Transverse colon (tissue), 4 donors: ENCODE measurements at regions not wholly inside any gene's neighbourhood (a gene's known extent, or its start where the extent isn't known, plus 50 kb on each side); places are given as distances from the start of the nearest gene placed in this dataset.
A peak's percentile ranks its signal among the peaks of the same experiment; 100 is the strongest.

Experiments
- DNase-seq: peaks from one replicate; pipeline ENCODE4 v3.0.0-alpha.2; 2019
- H3K27ac ChIP-seq, 4 donors: fragments of 200-600 bp; sonication (generic); 2 replicates each; pipeline ENCODE4 v1.5.1; 2016 to 2018; ENCODE audit warnings: inconsistent platforms in 4 of 4
- H3K27me3 ChIP-seq: fragments of 200-600 bp; sonication (generic); 2 replicates; pipeline ENCODE4 v1.5.1; 2017; ENCODE audit warnings: inconsistent platforms
- H3K36me3 ChIP-seq, 4 donors: fragments of 200-600 bp; sonication (generic); 2 replicates each; pipeline ENCODE4 v1.5.1; 2017 to 2019; ENCODE audit warnings: inconsistent platforms in 4 of 4
- H3K4me1 ChIP-seq, 4 donors: fragments of 200-600 bp; sonication (generic); 2 replicates each; pipeline ENCODE4 v1.5.1; 2017 to 2020; ENCODE audit warnings: inconsistent platforms in 4 of 4
- H3K4me3 ChIP-seq, 4 donors: fragments of 200-600 bp; sonication (generic); 1 replicate in 1 of 4; 2 replicates in 3 of 4; pipeline versions ENCODE4 v1.5.1 to v1.6.1; 2017 to 2019; ENCODE audit warnings: inconsistent platforms in 4 of 4
- H3K9me3 ChIP-seq, 2 donors: fragments of 200-600 bp; sonication (generic); 2 replicates each; pipeline ENCODE4 v1.5.1; 2017 to 2019; ENCODE audit warnings: inconsistent platforms in 2 of 2
- CTCF ChIP-seq, 5 experiments: fragments of 200-600 bp in 3 of 5; fragments of 450-650 bp in 2 of 5; sonication (generic) in 3 of 5; IDR thresholded peaks; 1 replicate in 2 of 5; 2 replicates in 3 of 5; pipeline ENCODE4 v1.5.1; 2016 to 2017; ENCODE audit warnings: antibody characterized with exemption in 5 of 5, inconsistent platforms in 3 of 5, mild to moderate bottlenecking in 2 of 5, moderate library complexity in 1 of 5
- EP300 ChIP-seq: sonication (generic); formaldehyde crosslinking; IDR thresholded peaks from one replicate; pipeline ENCODE4 v1.6.1; 2017; ENCODE audit warnings: antibody characterized with exemption, low read depth
- POLR2A ChIP-seq: fragments of 450-650 bp; IDR thresholded peaks from one replicate; pipeline ENCODE4 v1.6.1; 2016; ENCODE audit warnings: antibody characterized with exemption, mild to moderate bottlenecking, moderate library complexity
- POLR2AphosphoS5 ChIP-seq, 3 donors: sonication (generic); formaldehyde crosslinking; IDR thresholded peaks; one replicate each; pipeline ENCODE4 v1.6.1; 2016; ENCODE audit warnings: antibody characterized with exemption in 3 of 3
- WGBS, 2 donors: methylation state at CpG; one replicate each; pipeline ENCODE4 v1.1.5; 2018; ENCODE audit warnings: low coverage in 1 of 2; 5-methylcytosine and 5-hydroxymethylcytosine counted together
- in situ Hi-C, 4 donors: fragments of 200-750 bp; cut with MboI; loops; one replicate each; pipeline versions ENCODE4 v1.15.0 to v1.15.1; 2017; ENCODE audit warnings: low sequenced_read_pairs in 3 of 4, low pct_ligation_motif_present in 1 of 4, low pct_unique_long_range_greater_than_20kb in 1 of 4
- intact Hi-C: fragments of 100-400 bp; cut with DNase I; formaldehyde crosslinking; loops from one replicate; pipeline ENCODE4 v1.15.1; 2023; ENCODE audit warnings: low total_unique reads

GRCh38 chr9:23532282-23532681 lies 293.8 kb downstream of the ELAVL2 start:
- in situ Hi-C loops (no loop called here), intact Hi-C loops (no loop called here)
- no peak for DNase-seq
- no peak for TF ChIP-seq CTCF (IDR thresholded peaks at IDR 0.05)
- TF ChIP-seq POLR2AphosphoS5 (IDR thresholded peaks at IDR 0.05) = no peak
- TF ChIP-seq EP300 = no peak
- no peak for TF ChIP-seq POLR2A
- Histone ChIP-seq H3K4me1 (no peaks in the 10 kb centered on the region), H3K9me3 (no peaks in the 10 kb centered on the region), H3K27me3 (no peaks in the 10 kb centered on the region), H3K27ac (no peak overlapping the region), H3K4me3 (no peak overlapping the region), H3K36me3 (no peaks in the 10 kb centered on the region)
- WGBS, 2 donors = 66 to 70% methylated on average over 2 of the region's 2 CpGs

DNA sequence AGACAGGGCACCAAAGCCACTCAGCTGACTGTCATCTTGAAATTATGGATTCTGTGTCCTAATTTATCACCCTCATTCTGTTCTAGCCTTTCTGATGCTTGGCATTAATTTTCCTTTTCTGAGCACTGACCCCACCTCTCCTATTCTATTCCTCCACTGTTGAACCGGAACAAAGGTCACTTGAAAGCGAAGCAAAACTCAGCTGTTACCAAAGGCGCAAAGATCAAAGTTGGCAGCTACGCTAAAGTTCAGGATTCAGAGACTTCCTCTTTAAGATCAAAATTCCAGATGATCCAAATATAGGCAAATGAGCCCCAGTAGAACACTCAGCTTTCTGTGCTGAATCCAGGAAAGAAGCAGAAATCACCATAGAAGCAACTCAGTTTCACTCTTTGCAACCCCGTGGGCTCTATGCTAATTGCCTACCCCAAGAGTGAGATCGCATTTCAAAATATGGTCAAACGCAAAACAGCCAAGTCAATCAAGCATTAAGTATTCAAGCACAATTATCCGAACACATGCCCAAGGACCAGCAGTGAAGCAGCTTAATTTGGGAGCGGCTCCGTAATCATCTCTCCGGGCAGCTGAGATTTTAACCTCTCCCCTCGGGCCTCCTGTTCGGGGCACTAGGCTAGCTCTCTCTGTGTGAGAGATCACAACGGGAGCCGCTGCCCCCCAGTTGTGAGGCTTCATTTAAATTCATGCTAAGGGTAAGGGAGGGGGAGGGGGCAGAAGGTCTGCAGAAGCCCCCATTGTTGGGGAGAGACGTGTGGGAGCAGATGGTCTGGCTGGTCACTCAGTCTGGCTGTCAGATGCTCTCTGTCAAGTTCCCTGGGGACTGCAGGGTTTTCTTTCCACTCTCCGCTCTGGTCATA lies 288.6 kb downstream of the ELAVL2 start:
- no peaks in the 10 kb centered on the region for H3K27me3 ChIP-seq
- peak overlapping the region in 1 of 4 donors; percentile 1 for H3K4me3 ChIP-seq
- TF ChIP-seq POLR2AphosphoS5 (IDR thresholded peaks at IDR 0.05) (no peak), CTCF (IDR thresholded peaks at IDR 0.05) (no peak), POLR2A (no peak), EP300 (no peak)
- in situ Hi-C loops (no loop called here), intact Hi-C loops (no loop called here)
- no peak overlapping the region for H3K27ac ChIP-seq
- H3K36me3 ChIP-seq = no peaks in the 10 kb centered on the region
- H3K9me3 ChIP-seq = no peaks in the 10 kb centered on the region
- H3K4me1 ChIP-seq = no peaks in the 10 kb centered on the region
- DNase-seq = no peak
- WGBS, 2 donors = 26 to 37% methylated on average over 11 to 17 of the region's 17 CpGs

DNA sequence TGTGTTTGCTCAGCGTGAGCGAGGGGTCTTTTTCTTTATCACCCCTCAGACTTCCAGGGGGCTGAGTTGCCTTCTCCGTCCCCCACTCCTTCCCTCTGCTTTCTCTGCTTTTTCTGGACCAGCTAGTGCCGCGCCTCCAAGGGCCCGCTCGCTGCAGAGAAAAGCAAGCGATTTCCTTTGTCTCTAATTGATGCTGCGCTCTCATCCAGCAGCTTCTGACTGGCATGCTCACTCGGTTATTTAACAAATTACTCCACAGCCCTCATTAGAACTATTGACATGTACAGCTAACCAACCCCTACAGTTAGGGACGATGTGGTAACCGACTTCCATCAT lies 288.0 kb downstream of the ELAVL2 start:
- H3K9me3 ChIP-seq = no peaks in the 10 kb centered on the region
- peak overlapping the region in 1 of 4 donors; percentile 1 for H3K4me3 ChIP-seq
- no peak for DNase-seq
- 57 to 58% methylated on average over 11 to 12 of the region's 12 CpGs for WGBS, 2 donors
- in situ Hi-C loops = no loop called here
- H3K27ac ChIP-seq = no peak overlapping the region
- H3K27me3 ChIP-seq = no peaks in the 10 kb centered on the region
- intact Hi-C loops = no loop called here
- H3K4me1 ChIP-seq = no peaks in the 10 kb centered on the region
- no peaks in the 10 kb centered on the region for H3K36me3 ChIP-seq
- TF ChIP-seq POLR2AphosphoS5 (IDR thresholded peaks at IDR 0.05) (no peak), CTCF (IDR thresholded peaks at IDR 0.05) (no peak), POLR2A (no peak), EP300 (no peak)

GRCh38 chr9:23538461-23539003 lies 287.5 kb downstream of the ELAVL2 start:
- 51 to 63% methylated on average over 4 of the region's 4 CpGs for WGBS, 2 donors
- H3K4me1 ChIP-seq = no peaks in the 10 kb centered on the region
- no peaks in the 10 kb centered on the region for H3K27me3 ChIP-seq
- H3K27ac ChIP-seq = no peak overlapping the region
- DNase-seq = no peak
- intact Hi-C loops = no loop called here
- TF ChIP-seq POLR2AphosphoS5 (IDR thresholded peaks at IDR 0.05) = no peak
- no peak for TF ChIP-seq EP300
- TF ChIP-seq CTCF (IDR thresholded peaks at IDR 0.05) = no peak
- TF ChIP-seq POLR2A = no peak
- no peaks in the 10 kb centered on the region for H3K9me3 ChIP-seq
- in situ Hi-C loops = no loop called here
- no peak overlapping the region for H3K4me3 ChIP-seq
- H3K36me3 ChIP-seq = no peaks in the 10 kb centered on the region
